Fibroblast of lung (primary cell): ENCODE measurements at regions not wholly inside any gene's neighbourhood (a gene's known extent, or its start where the extent isn't known, plus 50 kb on each side); places are given as distances from the start of the nearest gene placed in this dataset.

Source experiments
- DNase-seq, 2 donors: peaks; one replicate each; pipeline versions ENCODE4 v3.0.0 to v3.0.0-alpha.2; 2010; ENCODE audit warnings: low read depth in 2 of 2
- H2AFZ ChIP-seq: 2 replicates; pipeline ENCODE4 v1.5.1; 2012; ENCODE audit warnings: low read length, control low read depth, inconsistent platforms
- H3K27ac ChIP-seq: 2 replicates; pipeline ENCODE4 v1.5.1; 2011; ENCODE audit warnings: low read length, control low read depth; ENCODE audit not compliant: insufficient read depth
- H3K27me3 ChIP-seq: 2 replicates; pipeline ENCODE4 v1.5.1; 2011; ENCODE audit warnings: mild to moderate bottlenecking, low read length; ENCODE audit not compliant: control insufficient read depth, insufficient read depth
- H3K36me3 ChIP-seq: 2 replicates; pipeline ENCODE4 v1.5.1; 2011; ENCODE audit warnings: low read length; ENCODE audit not compliant: control insufficient read depth, insufficient read depth
- H3K4me1 ChIP-seq: 2 replicates; pipeline ENCODE4 v1.5.1; 2011; ENCODE audit warnings: low read length; ENCODE audit not compliant: control insufficient read depth, insufficient read depth; ENCODE audit errors: extremely low read depth
- H3K4me2 ChIP-seq: 2 replicates; pipeline ENCODE4 v1.5.1; 2011; ENCODE audit warnings: low read length, control low read depth; ENCODE audit not compliant: insufficient read depth; ENCODE audit errors: extremely low read depth
- H3K4me3 ChIP-seq, 4 experiments: fragments of 200-600 bp in 1 of 4; sonication (generic) in 1 of 4; replicated peaks in 1 of 4; 2 replicates each; pipeline ENCODE4 v1.5.1; 2011 to 2016; ENCODE audit warnings: low read length in 4 of 4, low read depth in 3 of 4, mild to moderate bottlenecking in 3 of 4, control low read depth in 2 of 4, inconsistent platforms in 1 of 4, mixed read lengths in 1 of 4; ENCODE audit not compliant: insufficient read depth in 1 of 4; ENCODE audit errors: control extremely low read depth in 1 of 4
- H3K79me2 ChIP-seq: 2 replicates; pipeline ENCODE4 v1.5.1; 2012; ENCODE audit warnings: mild to moderate bottlenecking, low read length, inconsistent platforms; ENCODE audit not compliant: control insufficient read depth, insufficient read depth
- H3K9ac ChIP-seq: 2 replicates; pipeline ENCODE4 v1.5.1; 2011; ENCODE audit warnings: mild to moderate bottlenecking, low read length, control low read depth; ENCODE audit not compliant: insufficient read depth
- H3K9me3 ChIP-seq: 2 replicates; pipeline ENCODE4 v1.5.1; 2012; ENCODE audit warnings: low read depth, low read length; ENCODE audit not compliant: control insufficient read depth, insufficient read depth
- H4K20me1 ChIP-seq: 2 replicates; pipeline ENCODE4 v1.5.1; 2011; ENCODE audit warnings: low read length; ENCODE audit not compliant: control insufficient read depth, insufficient read depth; ENCODE audit errors: extremely low read depth
- CTCF ChIP-seq, 2 donors: IDR thresholded peaks in 1 of 2; conservative IDR thresholded peaks in 1 of 2; 1 replicate in 1 of 2; 2 replicates in 1 of 2; pipeline ENCODE4 v1.5.1; 2011 to 2012; ENCODE audit warnings: low read length in 2 of 2, control low read depth in 1 of 2, inconsistent platforms in 1 of 2, low read depth in 1 of 2, mild to moderate bottlenecking in 1 of 2
- EZH2 ChIP-seq: IDR thresholded peaks from 2 replicates; pipeline ENCODE4 v1.5.1; 2012; ENCODE audit warnings: low read length, control low read depth, mild to moderate bottlenecking; ENCODE audit errors: missing control alignments

DNA sequence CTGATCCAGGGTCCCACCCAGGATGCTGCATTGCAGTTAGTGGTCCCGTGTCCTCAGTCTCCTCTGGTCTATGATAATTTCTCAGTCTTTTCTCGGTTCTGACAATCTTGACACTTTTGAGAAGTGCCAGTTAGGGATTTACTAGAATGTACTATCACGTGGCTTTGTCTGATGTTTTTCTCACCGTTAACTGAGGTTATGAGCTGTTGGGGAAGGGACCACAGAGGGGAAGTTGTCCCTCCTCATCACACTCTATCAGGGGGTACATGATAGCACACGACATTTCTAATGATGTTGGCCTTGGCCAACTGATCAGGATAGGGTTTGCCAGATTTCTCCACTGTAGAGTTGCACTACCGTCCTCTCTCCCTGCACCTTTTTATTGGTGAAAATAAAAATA lies 250.9 kb upstream of the SDK2 start:
- H3K79me2 ChIP-seq, result no peaks in the 10 kb centered on the region
- no peak overlapping the region for H2AFZ ChIP-seq
- H3K27ac ChIP-seq, result no peak overlapping the region
- no peak for TF ChIP-seq EZH2
- TF ChIP-seq CTCF (conservative IDR thresholded peaks at IDR 0.05 in 1 of 2, IDR thresholded peaks at IDR 0.05 in 1 of 2; ENCODE audit: low read depth in 1 of 2, low read length in 2 of 2), result no peak
- H3K4me2 ChIP-seq, result no peak overlapping the region
- H3K4me3 ChIP-seq, result no peak overlapping the region
- no peaks in the 10 kb centered on the region for H3K4me1 ChIP-seq
- no peaks in the 10 kb centered on the region for H3K27me3 ChIP-seq
- H3K9me3 ChIP-seq, result no peaks in the 10 kb centered on the region
- H3K9ac ChIP-seq, result no peak overlapping the region
- DNase-seq, result no peak
- H4K20me1 ChIP-seq, result no peaks in the 10 kb centered on the region
- no peaks in the 10 kb centered on the region for H3K36me3 ChIP-seq

- H4K20me1 ChIP-seq, result no peaks in the 10 kb centered on the region
- H3K4me2 ChIP-seq, result no peak overlapping the region
- H3K27ac ChIP-seq, result no peak overlapping the region
- H3K9ac ChIP-seq, result no peak overlapping the region
- no peaks in the 10 kb centered on the region for H3K9me3 ChIP-seq
- no peaks in the 10 kb centered on the region for H3K36me3 ChIP-seq
- no peak for DNase-seq
- H3K4me3 ChIP-seq, result no peak overlapping the region
- H3K79me2 ChIP-seq, result no peaks in the 10 kb centered on the region
- no peaks in the 10 kb centered on the region for H3K27me3 ChIP-seq
- no peaks in the 10 kb centered on the region for H3K4me1 ChIP-seq
- TF ChIP-seq CTCF (conservative IDR thresholded peaks at IDR 0.05 in 1 of 2, IDR thresholded peaks at IDR 0.05 in 1 of 2; ENCODE audit: low read depth in 1 of 2, low read length in 2 of 2), result no peak
- TF ChIP-seq EZH2, result no peak
- no peak overlapping the region for H2AFZ ChIP-seq
Observed at GRCh38 chr17:73896966-73897365, 252.7 kb upstream of the SDK2 start.

DNA sequence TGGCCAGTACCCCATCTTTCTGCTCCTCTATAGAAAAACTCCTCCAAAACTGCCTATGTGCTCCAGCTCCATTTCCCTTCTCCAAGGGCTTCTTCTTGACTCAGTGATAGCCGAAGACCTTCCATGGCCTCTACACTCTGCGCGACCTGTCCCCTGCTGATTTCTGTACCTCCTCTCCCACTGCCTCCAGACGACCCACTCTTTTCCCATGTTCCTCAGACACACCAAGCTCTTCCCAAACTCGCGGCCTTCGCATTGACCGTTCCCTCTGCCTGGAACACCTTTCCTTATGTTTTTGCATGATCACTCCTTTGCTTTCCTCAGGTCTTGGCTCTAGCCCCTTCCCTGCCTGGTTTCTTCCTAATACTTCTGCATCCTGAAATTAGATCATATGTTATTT lies 255.6 kb upstream of the SDK2 start:
- Histone ChIP-seq H3K79me2 (no peaks in the 10 kb centered on the region), H3K4me2 (no peak overlapping the region), H3K9me3 (no peaks in the 10 kb centered on the region), H3K36me3 (no peaks in the 10 kb centered on the region), H3K27ac (no peak overlapping the region), H2AFZ (no peak overlapping the region), H3K9ac (no peak overlapping the region), H3K27me3 (no peaks in the 10 kb centered on the region), H3K4me1 (no peaks in the 10 kb centered on the region), H4K20me1 (no peaks in the 10 kb centered on the region), H3K4me3 (no peak overlapping the region)
- TF ChIP-seq EZH2, result no peak
- no peak for TF ChIP-seq CTCF (conservative IDR thresholded peaks at IDR 0.05 in 1 of 2, IDR thresholded peaks at IDR 0.05 in 1 of 2; ENCODE audit: low read depth in 1 of 2, low read length in 2 of 2)
- DNase-seq, result no peak
